Stimulated activated naive CD4-positive, alpha-beta T cell (primary cell): ENCODE measurements at regions not wholly inside any gene's neighbourhood (a gene's known extent, or its start where the extent isn't known, plus 50 kb on each side); places are given as distances from the start of the nearest gene placed in this dataset.

Experiments used
- DNase-seq, 6 experiments: peaks; one replicate each; lab custom pipeline; 2025; lab: John Stamatoyannopoulos, UW

DNA sequence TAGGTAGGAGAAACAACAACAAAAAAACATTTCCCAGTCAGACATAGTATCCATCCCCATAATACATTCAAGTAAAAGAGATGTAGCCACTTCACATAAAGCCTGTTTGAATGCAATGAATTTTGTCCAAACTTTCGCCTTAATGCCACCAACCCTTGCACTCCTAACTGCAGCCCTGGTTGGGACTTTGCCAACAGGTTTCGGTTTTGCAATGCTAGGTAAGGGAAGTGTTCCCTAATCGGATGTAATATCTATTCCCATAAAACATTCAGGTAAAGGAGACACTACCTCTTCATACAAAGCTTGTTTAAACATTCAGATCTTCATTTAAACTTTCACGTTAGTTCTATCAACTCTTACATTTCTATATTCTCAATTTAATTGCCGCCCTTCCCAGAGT, 336.1 kb downstream of the DRD1 start:
- DNase-seq = no peak

- no peak for DNase-seq
Observed at GRCh38 chr5:175107028-175107588, 336.9 kb downstream of the DRD1 start.

DNA sequence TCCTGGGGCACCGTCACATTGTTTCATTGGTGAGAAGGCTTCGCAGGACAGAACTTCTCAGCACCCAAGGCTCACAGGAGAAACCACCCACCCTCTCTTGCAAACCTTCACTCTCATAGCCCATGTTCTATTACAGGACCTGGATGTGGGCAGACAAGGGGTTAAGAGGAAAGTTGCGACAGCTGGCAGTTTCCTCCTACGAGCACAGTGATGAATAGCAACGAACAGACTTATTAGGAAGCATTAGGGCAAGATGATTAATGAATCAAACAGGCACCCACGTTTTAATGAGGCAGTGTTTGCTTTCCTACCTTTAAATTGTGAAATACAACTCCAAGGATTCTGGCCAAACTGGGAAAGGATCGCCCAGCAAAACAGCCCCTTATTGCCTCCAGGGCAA, 339.3 kb downstream of the DRD1 start:
- DNase-seq = no peak

DNA sequence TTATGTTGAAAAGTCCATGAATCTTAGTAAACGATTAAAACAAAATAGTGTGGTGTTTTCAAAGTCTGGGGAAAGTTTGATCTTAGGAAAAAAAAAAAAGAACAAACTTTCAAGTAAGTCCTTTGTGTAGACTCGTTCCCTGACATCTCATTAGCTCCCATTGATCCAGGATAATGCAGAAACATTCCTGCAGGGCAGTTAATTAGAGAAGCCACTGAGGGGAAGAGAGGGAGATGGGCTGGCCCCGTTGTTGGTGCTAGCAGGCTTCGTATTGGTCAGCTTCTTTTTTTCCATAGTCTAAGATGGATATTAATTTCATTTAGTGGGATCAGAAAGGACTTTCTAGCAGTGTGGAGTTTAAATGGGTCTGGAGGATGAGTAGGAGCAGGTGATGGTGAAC, 340.2 kb downstream of the DRD1 start:
- DNase-seq = no peak

DNA sequence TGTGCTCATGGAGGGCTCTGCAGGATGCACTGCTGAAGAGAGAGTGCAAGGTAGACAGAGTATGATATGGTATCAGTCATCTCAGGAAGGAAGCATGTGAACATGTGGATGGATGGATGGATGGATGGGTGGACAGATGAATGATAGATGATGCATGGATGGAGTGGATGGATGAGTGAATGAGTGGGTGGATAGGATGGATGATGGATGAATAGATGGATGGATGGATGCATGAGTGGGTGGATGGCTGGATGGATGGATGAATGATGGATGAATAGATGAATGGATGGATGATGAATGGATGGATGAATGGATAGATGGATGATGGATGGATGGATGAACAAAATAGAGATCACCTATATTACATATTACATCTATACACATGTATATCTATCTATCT, 341.3 kb downstream of the DRD1 start:
- DNase-seq = no peak

DNA sequence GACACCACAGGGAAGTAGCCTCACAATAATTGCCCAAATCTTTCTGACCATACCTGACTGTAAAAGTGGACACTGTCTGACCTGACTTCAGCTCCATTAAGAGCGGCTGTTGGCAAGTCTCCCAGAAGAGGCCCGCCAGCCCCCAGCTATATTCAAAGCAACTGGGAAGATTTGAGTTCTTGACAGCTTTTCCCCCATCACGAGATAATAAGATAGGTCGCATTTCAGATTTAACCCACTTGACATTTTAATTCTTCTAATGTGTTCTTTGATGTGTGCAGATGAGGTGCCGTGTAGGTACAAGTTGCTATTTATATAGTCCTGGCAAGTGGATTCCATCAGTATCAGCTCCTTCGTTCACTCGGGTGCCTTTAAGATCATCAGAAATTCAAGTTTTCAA, 345.7 kb downstream of the DRD1 start:
- DNase-seq = no peak

GRCh38 chr5:175096469-175097165, 347.4 kb downstream of the DRD1 start:
- DNase-seq = no peak

DNA sequence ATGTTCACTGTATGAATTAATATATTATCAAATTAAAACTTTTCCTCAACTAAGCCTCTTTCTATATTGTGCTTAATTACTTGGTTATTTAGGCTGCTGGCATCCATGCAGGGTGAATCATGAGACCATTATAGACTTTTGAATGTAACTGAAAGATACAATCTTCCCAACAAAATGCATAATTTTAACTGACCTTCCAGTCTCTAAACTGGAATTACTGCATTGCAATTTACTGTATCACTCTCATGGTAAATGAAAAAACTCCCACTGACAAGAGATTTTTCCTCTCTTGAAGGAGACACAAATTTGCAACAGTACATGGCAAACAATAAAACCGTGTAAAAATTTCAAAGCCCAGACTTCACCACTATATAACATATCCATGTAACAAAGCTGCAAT, 349.5 kb downstream of the DRD1 start:
- DNase-seq = no peak

GRCh38 chr5:175092691-175093090, 351.3 kb downstream of the DRD1 start:
- DNase-seq = no peak

DNA sequence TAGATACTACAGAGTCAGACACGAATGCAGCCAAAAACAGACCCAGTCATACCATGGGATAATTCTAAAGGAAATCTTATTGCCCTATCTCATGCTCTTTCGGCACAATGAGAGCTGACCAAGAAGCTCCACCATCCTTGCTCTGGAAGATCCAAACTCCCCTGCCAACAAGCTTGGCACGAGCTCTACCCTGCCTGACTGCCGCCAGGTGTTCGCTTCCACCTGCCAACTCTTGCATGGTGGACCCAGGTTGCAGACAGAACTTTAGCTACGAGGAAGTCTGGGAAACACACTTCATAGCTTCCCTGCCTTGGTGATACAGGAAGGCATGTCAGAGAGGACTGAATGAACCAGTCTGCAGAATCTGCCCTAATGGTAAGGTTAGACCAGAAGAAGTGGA, 355.0 kb downstream of the DRD1 start:
- DNase-seq = no peak

DNA sequence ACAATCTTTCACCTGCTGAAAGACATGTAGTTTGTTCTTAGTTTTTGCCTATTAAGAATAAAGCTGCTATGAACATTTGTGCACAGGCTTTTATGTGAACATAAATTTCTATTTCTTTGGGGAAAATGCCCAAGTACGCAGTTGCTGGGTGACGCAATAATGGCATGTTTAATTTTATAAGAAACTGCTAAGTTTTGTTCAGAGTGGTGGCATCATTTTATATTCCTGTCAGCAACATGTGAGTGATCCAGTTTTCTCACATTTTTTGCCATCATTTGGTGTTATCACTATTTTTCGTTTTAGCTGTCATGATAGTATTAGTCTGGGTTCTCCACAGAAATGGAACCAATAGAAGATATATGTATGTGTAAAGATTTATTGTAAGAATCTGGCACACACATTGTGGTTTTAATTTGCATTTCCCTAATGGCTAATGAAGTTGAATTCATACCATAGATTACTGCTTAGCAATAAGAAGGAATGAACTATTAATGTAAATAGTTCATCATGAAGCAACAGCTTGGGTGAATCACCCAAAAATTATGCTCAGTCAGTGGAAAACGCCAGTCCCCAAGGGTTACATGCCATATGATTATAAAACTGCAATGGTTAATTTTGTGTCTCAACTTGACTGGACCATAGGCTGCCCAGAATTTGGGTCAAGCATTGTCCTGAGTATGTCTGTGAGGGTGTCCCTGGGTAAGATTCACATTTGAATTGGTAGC, 358.6 kb downstream of the MSX2 start:
- DNase-seq = no peak

DNA sequence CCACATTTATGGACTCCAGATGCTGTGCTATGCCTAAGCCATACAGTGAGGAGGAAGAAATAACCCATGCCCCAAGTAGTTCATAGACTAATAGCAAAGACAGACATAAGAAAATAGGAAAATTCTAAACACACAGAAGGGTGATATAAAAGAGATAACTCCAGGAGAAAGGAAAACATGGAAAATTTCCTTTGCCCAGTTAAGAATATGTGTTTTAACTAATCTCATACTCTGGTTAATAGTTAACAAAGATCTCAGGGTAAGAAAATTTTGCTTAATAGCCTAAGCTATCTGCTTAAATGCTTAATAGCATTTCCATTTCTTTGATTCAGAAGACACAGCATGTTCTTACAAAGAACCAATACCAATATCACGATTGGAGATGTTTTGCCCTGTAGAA, 358.0 kb downstream of the MSX2 start:
- no peak for DNase-seq

DNA sequence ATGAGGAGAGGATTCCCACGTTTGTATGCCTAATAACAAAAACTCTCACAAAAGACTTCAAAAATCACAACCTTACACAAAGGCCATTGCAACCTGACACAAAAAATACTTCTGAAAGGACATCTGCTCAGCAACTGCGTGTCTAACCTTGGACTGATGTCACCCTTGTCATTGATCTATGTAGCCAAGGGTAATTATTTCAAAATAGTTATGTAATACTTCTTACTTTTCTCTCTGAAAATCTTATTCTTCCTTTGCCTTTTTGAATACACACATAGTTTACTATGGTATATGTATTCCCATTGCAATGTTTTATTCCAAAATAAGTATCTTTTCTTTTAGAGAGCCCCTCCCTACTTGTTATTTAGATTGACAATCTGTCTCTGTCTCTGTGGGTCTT, 355.3 kb downstream of the MSX2 start:
- no peak for DNase-seq

DNA sequence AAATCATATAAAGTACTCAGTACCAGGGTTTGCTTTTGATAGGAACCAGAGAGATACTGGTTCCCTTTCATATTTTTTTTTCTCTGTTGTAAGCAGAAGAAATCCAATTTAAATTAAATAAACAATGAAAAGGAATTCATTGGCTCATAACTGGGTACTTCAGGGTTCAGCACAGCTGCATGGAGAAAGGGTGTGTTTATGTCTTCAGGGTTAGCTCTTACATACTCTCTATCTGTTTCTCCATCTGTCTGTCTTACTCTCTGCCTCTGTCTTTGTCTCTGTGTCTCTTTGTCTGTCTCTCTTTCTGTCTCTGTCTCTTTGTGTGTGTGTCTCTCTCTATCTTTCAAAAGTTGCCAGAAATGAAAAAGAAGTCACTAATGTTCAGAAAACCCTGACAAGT, 345.9 kb downstream of the MSX2 start:
- no peak for DNase-seq

- DNase-seq = no peak
Observed at GRCh38 chr5:175060257-175060656, 335.9 kb downstream of the MSX2 start.

DNA sequence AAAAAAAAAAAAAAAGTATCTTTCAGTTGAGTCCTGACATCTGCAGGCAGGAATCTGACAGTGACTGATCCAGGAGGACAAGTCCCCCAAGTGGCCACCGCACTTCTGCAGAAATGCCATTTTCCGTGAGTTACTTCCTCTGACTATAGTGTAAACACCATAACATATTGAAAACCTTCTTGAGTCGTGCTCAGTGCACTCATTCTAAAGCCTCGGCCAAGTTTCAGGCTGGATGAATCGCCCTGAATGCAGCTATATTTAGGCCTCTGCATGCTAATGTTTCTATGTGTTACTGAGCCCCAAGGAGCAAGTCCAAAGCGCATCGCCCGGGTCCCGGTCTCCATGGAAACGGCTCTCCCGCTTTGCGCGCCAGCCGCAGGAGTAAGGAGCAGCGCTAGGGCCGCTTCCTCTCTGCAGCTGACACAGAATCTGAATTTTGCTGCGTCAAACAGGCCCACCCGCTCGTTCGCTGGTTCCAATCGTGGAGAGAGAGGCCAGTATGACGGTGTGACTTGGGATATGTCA, 335.4 kb downstream of the MSX2 start:
- no peak for DNase-seq

DNA sequence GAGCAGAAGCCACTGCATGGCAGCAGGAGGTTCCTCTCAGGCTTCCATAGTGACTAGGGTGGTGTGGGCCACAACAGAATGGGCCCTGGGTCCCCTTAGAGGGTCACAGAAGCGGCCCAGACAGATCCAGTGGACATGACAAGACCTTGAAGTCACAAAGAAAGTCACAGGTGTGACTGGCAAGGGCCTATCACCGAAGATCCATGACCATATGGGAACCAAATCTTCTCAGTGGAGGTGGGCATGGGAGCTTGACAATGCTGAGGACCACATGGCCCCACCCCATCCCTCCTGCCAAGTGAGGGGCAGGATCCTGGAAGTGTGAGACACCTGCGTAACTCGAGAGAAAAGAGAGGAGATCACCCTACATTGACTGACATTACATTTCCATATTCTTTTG, 332.4 kb downstream of the MSX2 start:
- DNase-seq = no peak

DNA sequence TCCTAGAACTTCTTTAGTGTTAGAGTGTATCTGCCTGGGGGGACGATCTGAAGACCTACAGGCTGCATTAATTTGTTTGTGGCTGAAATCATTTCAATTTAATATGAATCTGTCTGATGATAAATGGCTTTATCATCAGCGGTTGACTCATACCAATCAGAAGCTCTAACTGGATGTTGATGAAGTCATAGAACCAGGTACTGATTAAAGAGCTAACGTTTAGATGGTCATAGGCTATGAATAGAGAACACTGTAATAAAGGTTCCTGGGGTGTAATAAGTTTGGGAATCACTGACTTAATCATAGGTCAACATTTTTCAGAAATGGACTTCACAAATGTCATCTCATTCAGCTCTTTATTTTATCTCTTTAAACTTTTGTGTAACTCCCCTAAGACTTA, 329.9 kb downstream of the MSX2 start:
- no peak for DNase-seq

GRCh38 chr5:175052351-175052750, 328.0 kb downstream of the MSX2 start:
- DNase-seq = no peak

- no peak for DNase-seq
Observed at GRCh38 chr5:175047048-175047447, 322.7 kb downstream of the MSX2 start.

- DNase-seq = no peak
Observed at GRCh38 chr5:175045820-175046219, 321.4 kb downstream of the MSX2 start.

GRCh38 chr5:175037820-175038219, 313.4 kb downstream of the MSX2 start:
- no peak for DNase-seq

DNA sequence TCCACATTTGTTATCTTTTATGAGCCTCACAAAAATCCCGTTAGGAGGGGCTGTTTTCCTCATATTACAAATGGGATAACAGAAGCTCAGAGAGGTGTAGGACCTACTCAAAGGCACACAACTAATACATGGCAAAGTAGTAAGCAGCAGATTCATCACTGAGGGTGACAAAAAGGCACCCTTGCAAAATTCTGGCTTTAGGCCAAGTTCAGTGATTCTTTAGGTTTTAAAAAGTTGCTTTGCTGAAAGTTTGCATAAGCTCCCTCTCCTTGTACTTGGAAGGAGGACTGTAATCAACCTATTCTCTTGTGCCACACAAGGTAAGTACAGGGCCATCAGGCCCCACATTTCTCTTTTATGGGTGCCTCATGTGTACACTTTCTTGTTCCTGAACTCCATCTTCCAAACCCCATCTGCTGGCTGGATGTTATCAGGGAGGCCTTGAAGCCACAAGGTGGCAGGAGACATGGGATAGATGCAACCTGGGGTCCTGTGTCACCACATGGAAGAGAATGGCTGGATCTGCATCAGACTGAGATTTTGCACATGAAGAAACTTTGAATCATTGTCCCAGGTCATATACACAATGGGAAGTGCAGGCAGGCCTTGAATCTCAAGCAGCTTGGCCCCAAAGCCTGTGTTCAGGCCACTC, 311.6 kb downstream of the MSX2 start:
- no peak for DNase-seq
